GM21528 (cell line): ENCODE measurements at regions not wholly inside any gene's neighbourhood (a gene's known extent, or its start where the extent isn't known, plus 50 kb on each side); places are given as distances from the start of the nearest gene placed in this dataset.

Experiments used
- ATAC-seq: cut with Tn5 transposase; IDR thresholded peaks from one replicate; pipeline ENCODE4 v1.9.1; 2021; ENCODE audit warnings: mild to moderate bottlenecking, moderate library complexity; ENCODE audit not compliant: unreplicated experiment, low FRiP score

GRCh38 chr4:171202908-171203307 lies 610.3 kb upstream of the GALNTL6 start:
- no peak for ATAC-seq

- ATAC-seq: no peak
These were observed 626.5 kb upstream of the GALNTL6 start for GRCh38 chr4:171186700-171187099.

GRCh38 chr4:171181090-171181489 lies 632.1 kb upstream of the GALNTL6 start:
- no peak for ATAC-seq

GRCh38 chr4:171170671-171171070 lies 642.5 kb upstream of the GALNTL6 start:
- no peak for ATAC-seq

- ATAC-seq: no peak
These were observed 643.8 kb upstream of the GALNTL6 start for GRCh38 chr4:171169396-171169795.

GRCh38 chr4:171162478-171162877 lies 650.7 kb upstream of the GALNTL6 start:
- no peak for ATAC-seq

- ATAC-seq: no peak
These were observed 655.6 kb upstream of the GALNTL6 start for GRCh38 chr4:171157462-171158082.

GRCh38 chr4:171142639-171143038 lies 670.6 kb upstream of the GALNTL6 start:
- ATAC-seq: no peak

GRCh38 chr4:171142045-171142444 lies 671.2 kb upstream of the GALNTL6 start:
- no peak for ATAC-seq

- ATAC-seq: no peak
These were observed 682.9 kb upstream of the GALNTL6 start for GRCh38 chr4:171130256-171130801.

GRCh38 chr4:171118091-171118490 lies 695.1 kb upstream of the GALNTL6 start:
- no peak for ATAC-seq

- ATAC-seq: no peak
These were observed 695.7 kb upstream of the GALNTL6 start for GRCh38 chr4:171117457-171117856.

- ATAC-seq: no peak
These were observed 711.4 kb upstream of the GALNTL6 start for GRCh38 chr4:171101845-171102244.

GRCh38 chr4:171087089-171087488 lies 726.1 kb upstream of the GALNTL6 start:
- no peak for ATAC-seq

GRCh38 chr4:171067422-171067821 lies 745.8 kb upstream of the GALNTL6 start:
- ATAC-seq: no peak

GRCh38 chr4:171049380-171049779 lies 763.8 kb upstream of the GALNTL6 start:
- ATAC-seq: no peak

- no peak for ATAC-seq
These were observed 770.1 kb upstream of the GALNTL6 start for GRCh38 chr4:171042989-171043524.

- no peak for ATAC-seq
These were observed 777.3 kb upstream of the GALNTL6 start for GRCh38 chr4:171035909-171036308.

- ATAC-seq: no peak
These were observed 781.9 kb upstream of the GALNTL6 start for GRCh38 chr4:171031338-171031737.

GRCh38 chr4:171025776-171026175 lies 787.4 kb upstream of the GALNTL6 start:
- no peak for ATAC-seq

- no peak for ATAC-seq
These were observed 787.9 kb upstream of the GALNTL6 start for GRCh38 chr4:171025343-171025742.

- no peak for ATAC-seq
These were observed 788.4 kb upstream of the GALNTL6 start for GRCh38 chr4:171024720-171025303.
